ENCODE measurements at regions not wholly inside any gene's neighbourhood (a gene's known extent, or its start where the extent isn't known, plus 50 kb on each side); places are given as distances from the start of the nearest gene placed in this dataset.
"Not testable (repeated sequence)": the region's sequence is repeated elsewhere in the genome, so short reads cannot be mapped to it uniquely, and the experiment has no call there.

- not testable (repeated sequence) for DNase-seq (ENCODE audit: low spot score)
Observed at GRCh38 chr20:5452691-5453090, 135.9 kb upstream of the PROKR2 start.

GRCh38 chr20:5452286-5452685, 135.5 kb upstream of the PROKR2 start:
- not testable (repeated sequence) for DNase-seq (ENCODE audit: low spot score)

DNA sequence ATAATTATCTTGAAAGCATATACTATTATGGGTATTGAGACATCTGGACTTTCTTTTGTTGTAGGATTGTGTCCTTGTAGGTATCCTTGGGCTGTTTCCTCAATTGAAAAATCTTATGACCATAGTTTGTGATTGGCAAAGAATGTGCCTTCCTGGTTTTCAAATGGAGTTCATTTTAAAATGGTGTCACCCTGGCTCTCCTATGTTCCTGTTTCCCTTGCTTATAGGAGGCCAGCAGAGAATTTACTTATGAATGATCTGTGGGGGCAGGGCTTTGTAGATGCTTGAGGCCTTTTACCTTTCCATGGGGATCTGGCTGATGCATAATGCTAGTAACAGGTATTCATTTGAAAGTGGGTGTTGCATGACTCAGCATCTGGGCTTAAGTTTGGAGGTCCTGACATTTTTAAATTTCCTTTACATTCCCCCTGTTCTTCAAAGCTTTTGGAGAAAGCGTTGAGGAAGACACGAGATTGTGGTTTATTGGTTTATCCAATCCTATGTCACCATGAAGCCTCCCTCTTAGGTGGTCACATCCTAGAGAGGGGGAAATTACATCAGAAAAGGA, 135.0 kb upstream of the PROKR2 start:
- DNase-seq (ENCODE audit: low spot score) = no peak

DNA sequence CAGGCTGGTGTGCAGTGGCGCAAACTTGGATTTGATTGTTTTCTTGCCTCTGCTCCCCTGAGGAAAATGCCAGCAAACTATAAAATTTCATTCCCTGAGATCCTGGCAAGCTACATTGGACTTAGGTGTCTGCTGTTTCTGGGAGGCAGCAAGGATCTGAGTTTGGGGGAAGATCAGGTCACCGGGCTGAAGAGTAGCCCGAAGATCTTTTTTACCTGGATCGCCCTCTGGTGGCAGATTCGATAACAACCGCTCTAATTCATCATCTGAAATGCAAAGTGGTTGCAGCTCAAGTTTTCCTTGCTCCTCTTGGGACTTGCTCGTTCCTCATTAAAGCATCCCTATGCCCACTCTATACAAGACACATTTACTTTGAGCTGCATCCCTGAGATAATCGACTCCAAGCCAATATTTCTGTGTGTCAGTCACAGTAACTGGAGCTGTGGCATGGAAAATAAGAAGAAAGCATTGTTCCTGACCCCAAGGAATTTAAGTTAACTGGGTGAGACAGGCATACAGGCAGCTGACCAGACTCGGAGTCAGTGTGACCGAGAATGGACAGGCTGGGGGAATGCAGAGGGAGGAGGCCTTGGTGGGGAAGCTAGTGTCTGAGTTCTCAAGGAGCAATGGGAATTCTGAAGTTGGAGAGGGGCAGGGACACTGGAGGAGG, 131.8 kb upstream of the PROKR2 start:
- peak; percentile 76 for DNase-seq (ENCODE audit: low spot score)

- no peak for DNase-seq (ENCODE audit: low spot score)
Observed at GRCh38 chr20:5447188-5447587, 130.4 kb upstream of the PROKR2 start.

GRCh38 chr20:5445611-5446010, 128.9 kb upstream of the PROKR2 start:
- DNase-seq (ENCODE audit: low spot score) = no peak

DNA sequence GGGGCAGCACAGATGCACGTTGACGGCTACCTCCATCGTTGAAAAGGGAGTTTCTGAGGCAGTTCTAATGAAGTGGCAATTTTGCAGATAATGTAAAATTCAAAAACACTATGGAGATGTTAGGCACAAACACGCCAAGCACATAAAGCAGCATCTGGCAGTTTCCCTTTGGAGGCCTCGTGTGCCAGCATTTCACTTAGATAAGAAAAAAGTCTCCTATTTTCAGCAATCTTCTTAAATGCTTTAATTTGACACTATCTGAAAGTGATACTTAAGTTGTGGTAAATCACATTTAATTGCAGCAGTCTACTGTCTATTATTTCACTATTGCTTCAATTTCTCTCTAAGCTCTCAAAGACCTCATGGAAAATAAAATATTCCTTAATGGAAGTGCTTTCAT, 125.3 kb upstream of the PROKR2 start:
- DNase-seq (ENCODE audit: low spot score) = no peak

GRCh38 chr20:5434116-5434515, 117.4 kb upstream of the PROKR2 start:
- no peak for DNase-seq (ENCODE audit: low spot score)

GRCh38 chr20:5433352-5433751, 116.6 kb upstream of the PROKR2 start:
- DNase-seq (ENCODE audit: low spot score) = no peak

DNA sequence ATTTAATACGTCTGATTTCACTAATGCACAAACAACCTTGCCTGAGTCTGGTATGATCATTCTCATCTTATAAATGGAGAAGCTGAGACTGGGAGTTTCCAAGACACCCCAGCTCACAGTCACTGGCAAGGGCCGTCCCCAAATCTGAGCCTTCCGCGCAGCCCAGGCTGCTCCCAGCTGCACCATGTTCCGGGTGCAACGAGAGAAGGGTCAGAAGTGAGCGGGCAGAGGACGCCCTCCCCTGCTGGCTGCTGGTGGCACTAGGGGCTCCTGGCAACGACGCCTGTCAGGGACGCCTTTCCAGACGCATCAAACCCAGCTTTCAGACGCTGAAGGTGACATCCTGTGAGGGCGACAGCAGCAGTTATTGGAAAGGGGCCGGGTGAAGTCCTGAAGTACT, 115.3 kb upstream of the PROKR2 start:
- no peak for DNase-seq (ENCODE audit: low spot score)

- DNase-seq (ENCODE audit: low spot score) = no peak
Observed at GRCh38 chr20:5430670-5431069, 113.9 kb upstream of the PROKR2 start.

DNA sequence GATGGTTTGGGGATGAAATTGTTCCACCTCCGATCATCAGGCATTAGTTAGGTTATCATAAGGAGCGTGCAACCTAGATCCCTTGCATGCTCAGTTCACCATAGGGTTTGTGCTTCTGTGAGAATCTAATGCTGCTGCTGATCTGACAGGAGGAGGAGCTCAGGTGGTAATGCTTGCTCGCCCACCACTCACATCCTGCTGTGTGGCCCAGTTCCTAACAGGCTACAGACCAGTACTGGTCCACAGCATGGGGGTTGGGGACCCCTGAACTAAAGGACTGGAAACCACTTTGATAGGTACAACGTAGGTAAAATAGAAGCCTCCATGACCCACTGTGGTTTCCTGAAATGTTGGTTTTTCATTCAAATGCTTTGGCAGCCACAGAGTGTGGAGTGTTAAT, 109.3 kb upstream of the PROKR2 start:
- no peak for DNase-seq (ENCODE audit: low spot score)

DNA sequence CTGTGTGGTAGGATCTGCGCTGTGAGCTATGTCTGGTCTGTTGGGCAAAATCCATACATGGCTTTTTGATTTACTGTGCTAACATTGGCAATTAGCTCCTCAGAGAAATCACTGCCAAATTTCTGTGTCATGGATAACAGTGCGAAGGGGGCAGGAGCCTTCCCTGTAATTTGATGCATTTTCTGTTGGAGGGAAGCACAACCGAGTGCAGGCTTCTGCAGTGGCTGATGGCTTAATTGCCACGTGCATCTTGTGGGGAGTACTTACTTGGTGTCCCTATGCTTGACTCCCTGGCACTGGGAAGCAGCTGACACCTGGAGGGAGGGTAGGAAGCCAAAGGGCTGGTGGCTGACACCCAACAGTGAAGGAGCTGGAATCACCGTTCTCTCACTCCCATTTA, 99.3 kb upstream of the PROKR2 start:
- no peak for DNase-seq (ENCODE audit: low spot score)

DNA sequence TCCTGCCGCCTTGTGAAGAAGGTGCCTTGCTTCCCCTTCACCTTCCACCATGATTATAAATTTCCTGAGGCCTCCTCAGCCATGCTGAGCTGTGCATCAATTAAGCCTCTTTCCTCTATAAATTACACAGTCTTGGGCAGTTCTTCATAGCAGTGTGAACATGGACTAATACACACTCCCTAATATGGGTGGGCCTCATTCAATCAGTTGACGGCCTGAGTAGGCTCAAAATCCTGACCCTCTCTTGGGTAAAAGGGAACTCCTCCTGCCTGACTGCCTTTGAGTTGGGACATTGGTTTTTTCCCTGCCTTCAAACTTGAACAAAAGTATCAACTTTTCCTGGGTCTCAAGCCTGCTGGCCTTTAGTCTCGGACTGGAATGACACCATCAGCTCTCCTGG, 96.6 kb upstream of the PROKR2 start:
- no peak for DNase-seq (ENCODE audit: low spot score)

GRCh38 chr20:5410470-5410869, 93.7 kb upstream of the PROKR2 start:
- DNase-seq (ENCODE audit: low spot score) = no peak

- peak; percentile 31 for DNase-seq (ENCODE audit: low spot score)
Observed at GRCh38 chr20:5402903-5403531, 86.3 kb upstream of the PROKR2 start.

GRCh38 chr20:5401277-5401875, 84.6 kb upstream of the PROKR2 start:
- DNase-seq (ENCODE audit: low spot score) = no peak

DNA sequence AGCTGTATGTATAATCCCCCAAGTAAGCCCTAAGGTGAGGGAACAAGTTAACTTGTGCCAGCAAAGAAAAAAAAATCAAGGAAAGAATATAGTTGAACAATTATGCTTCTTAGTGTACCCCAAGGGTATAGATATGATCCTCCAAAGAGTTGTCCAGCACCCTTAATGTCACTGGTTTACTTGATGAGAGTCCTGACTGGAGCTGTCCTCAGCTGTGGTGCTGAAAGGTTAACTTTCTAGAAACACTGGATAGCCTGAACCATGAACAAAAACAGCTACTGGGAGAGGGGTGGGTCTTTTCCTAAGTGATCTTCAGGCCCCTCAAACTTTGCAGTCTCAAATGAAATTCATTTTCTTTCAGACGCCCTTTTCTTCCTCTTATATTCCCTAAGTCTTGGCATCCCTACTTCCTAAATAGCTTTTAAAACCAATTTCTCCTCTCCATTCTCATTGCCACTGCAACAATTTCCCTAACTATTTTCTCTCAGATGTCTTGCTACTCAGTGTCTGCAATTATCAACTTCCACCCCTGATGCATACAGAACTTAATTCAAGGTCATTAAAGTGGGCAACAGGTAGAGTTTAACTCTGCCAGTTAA, 83.5 kb upstream of the PROKR2 start:
- peak; percentile 13 for DNase-seq (ENCODE audit: low spot score)

DNA sequence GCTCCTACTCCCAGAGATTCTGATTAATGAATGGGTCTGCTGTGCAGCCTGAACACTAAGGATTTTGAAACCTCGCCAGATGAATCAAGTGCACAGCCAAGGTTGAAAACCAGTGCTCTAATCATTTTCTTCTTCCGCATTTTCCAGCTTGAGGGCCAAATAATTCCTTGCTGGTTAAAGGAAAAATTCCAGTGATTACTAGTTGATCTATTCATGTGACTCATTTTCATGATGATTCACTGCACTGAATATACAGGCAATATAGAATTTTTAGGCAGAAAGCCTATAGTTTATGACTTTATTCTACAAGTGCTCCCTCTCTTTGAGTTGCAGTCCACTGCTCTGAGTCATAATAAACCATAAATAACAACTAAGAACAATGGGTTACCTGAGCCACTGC, 80.6 kb upstream of the PROKR2 start:
- no peak for DNase-seq (ENCODE audit: low spot score)

- no peak for DNase-seq (ENCODE audit: low spot score)
Observed at GRCh38 chr20:5395932-5396727, 79.4 kb upstream of the PROKR2 start.

GRCh38 chr20:5393218-5393870, 76.6 kb upstream of the PROKR2 start:
- no peak for DNase-seq (ENCODE audit: low spot score)

GRCh38 chr20:5390720-5391119, 74.0 kb upstream of the PROKR2 start:
- DNase-seq (ENCODE audit: low spot score) = no peak

All from GM03348 (cell line).